ENCODE measurements at regions not wholly inside any gene's neighbourhood (a gene's known extent, or its start where the extent isn't known, plus 50 kb on each side); places are given as distances from the start of the nearest gene placed in this dataset.

DNA sequence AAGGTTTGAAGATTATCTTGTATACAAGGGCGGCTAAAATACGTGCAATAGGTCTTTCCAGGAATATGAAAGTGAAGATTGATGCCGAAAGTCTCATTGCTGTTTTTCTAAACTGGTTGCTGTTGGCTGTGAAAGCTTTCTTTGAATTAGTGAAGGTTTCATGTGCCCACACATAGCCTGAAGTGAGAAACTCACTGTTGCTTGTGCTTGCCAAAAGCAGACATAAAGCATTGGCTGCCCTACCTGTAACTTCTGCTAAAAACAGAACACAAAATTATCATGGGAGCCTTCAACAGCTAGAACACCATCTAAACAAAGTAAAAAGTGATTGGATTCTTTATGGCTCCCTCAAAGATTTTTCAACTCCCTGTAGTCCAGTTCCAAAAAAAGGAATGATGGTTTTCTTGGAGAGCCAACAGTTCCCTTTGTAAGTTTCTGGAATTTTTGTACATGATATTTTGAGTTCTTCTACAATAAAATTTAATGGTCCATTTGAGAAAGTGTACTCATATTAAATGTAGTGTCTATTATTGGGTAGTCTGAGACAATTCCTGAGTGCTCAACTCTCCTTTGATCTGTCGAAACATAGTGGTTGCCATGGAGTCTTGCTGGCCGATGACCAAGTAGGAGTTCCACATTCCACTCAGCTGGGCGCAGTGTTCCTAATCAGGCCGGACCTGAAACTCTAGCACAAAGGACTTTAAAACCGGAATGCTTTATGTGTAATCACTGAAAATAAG is 68.5 kb downstream of the PLEKHG1 start:
- H3K9me3 ChIP-seq (ENCODE audit: low read length): no peaks in the 10 kb centered on the region
- H3K4me1 ChIP-seq (ENCODE audit: insufficient read depth, low read length): peaks cover 16% of the 10 kb centered on the region
- no peak overlapping the region for H3K9ac ChIP-seq (ENCODE audit: insufficient read depth, low read depth, low read length)
- in situ Hi-C loops (cut with HindIII; ENCODE audit: extremely low pct_ligation_motif_present, low pct_unique_long_range_greater_than_20kb): no loop called here
- intact Hi-C loops (cut with micrococcal nuclease; ENCODE audit: unreplicated experiment): loop anchor here (2.0 kb wide), 1 partner anchor 249 kb away; no protein-coding TSS in a partner anchor
- no peak overlapping the region for H3K27ac ChIP-seq (ENCODE audit: extremely low read length, insufficient read depth, low read length)
- no TSS peak for BruUV-seq (replicated peaks)
- FAIRE-seq (peak; percentile 95), ATAC-seq (peak; percentile 99), DNase-seq (ENCODE audit: low spot score) (peak; percentile 86)
- H4K20me1 ChIP-seq (ENCODE audit: insufficient read depth, low read length): no peaks in the 10 kb centered on the region
- H3K36me3 ChIP-seq (replicated peaks in 1 of 2; ENCODE audit: control insufficient read depth in 1 of 2, insufficient read depth in 2 of 2, low read length in 2 of 2): no peaks in the 10 kb centered on the region
- POLR2A ChIA-PET: no interaction called here
- CTCF ChIA-PET (ENCODE audit: low intra/inter-chr PET ratio, low total read pairs): no interaction called here
- H3K79me2 ChIP-seq (ENCODE audit: insufficient read depth, low read length): no peaks in the 10 kb centered on the region
- H3K4me2 ChIP-seq (ENCODE audit: low read depth, low read length): no peak overlapping the region
- H3K4me3 ChIP-seq (replicated peaks in 1 of 3; ENCODE audit: insufficient read depth in 1 of 3, low read depth in 2 of 3, low read length in 3 of 3): no peak overlapping the region
- no peaks in the 10 kb centered on the region for H3K27me3 ChIP-seq (ENCODE audit: control insufficient read depth in 1 of 2, insufficient read depth in 2 of 2, low read length in 2 of 2)
- H2AFZ ChIP-seq (ENCODE audit: low read length): no peak overlapping the region
- 22% methylated on average over 8 of the region's 8 CpGs for WGBS (ENCODE audit: low lambda C conversion rate)
- TF ChIP-seq TCF7 (IDR thresholded peaks at IDR 0.05; ENCODE audit: low read depth): peak; percentile 58
- TF ChIP-seq CBX2 (IDR thresholded peaks at IDR 0.05; ENCODE audit: low read depth, low read length): 0 out of 2 replicates have a peak, but pooled peaks have one; percentile 54
- TF ChIP-seq CBX2 (CRISPR knock-in tag; IDR thresholded peaks at IDR 0.05; ENCODE audit: low read depth): no peak
- TF ChIP-seq RFX3 (CRISPR knock-in tag; IDR thresholded peaks at IDR 0.05): peak; percentile 89
- peak; percentile 46; the same call in 1 of the 2 replicates for TF ChIP-seq HNF4G (IDR thresholded peaks at IDR 0.05; ENCODE audit: borderline replicate concordance, low read depth, low read length)
- no peak for TF ChIP-seq HNF4G (CRISPR knock-in tag; IDR thresholded peaks at IDR 0.05; ENCODE audit: borderline replicate concordance, low read depth)
- peak; percentile 14; the same call in 1 of the 2 replicates for TF ChIP-seq SOX5 (CRISPR knock-in tag; IDR thresholded peaks at IDR 0.05; ENCODE audit: borderline replicate concordance)
- no peak; the same call in 1 of the 2 replicates for TF ChIP-seq NCOR1 (IDR thresholded peaks at IDR 0.05; ENCODE audit: borderline replicate concordance, low read length)
- no peak for TF ChIP-seq ZNF263 (CRISPR knock-in tag; IDR thresholded peaks at IDR 0.05)
- TF ChIP-seq, protein P1, sequence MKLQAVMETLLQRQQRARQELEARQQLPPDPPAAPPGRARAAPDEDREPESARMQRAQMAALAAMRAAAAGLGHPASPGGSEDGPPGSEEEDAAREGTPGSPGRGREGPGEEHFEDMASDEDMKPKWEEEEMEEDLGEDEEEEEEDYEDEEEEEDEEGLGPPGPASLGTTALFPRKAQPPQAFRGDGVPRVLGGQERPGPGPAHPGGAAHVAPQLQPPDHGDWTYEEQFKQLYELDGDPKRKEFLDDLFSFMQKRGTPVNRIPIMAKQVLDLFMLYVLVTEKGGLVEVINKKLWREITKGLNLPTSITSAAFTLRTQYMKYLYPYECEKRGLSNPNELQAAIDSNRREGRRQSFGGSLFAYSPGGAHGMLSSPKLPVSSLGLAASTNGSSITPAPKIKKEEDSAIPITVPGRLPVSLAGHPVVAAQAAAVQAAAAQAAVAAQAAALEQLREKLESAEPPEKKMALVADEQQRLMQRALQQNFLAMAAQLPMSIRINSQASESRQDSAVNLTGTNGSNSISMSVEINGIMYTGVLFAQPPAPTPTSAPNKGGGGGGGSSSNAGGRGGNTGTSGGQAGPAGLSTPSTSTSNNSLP (IDR thresholded peaks at IDR 0.05; ENCODE audit: low read depth, low read length): peak; percentile 55; the same call in 1 of the 2 replicates
- TF ChIP-seq, protein P2, sequence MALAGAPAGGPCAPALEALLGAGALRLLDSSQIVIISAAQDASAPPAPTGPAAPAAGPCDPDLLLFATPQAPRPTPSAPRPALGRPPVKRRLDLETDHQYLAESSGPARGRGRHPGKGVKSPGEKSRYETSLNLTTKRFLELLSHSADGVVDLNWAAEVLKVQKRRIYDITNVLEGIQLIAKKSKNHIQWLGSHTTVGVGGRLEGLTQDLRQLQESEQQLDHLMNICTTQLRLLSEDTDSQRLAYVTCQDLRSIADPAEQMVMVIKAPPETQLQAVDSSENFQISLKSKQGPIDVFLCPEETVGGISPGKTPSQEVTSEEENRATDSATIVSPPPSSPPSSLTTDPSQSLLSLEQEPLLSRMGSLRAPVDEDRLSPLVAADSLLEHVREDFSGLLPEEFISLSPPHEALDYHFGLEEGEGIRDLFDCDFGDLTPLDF (CRISPR knock-in tag; IDR thresholded peaks at IDR 0.05): no peak
- TF ChIP-seq TEAD3 (CRISPR knock-in tag; optimal IDR thresholded peaks at IDR 0.05; ENCODE audit: borderline replicate concordance): peak; percentile 98
- peak; percentile 65 for TF ChIP-seq RFX1 (IDR thresholded peaks at IDR 0.05)
- TF ChIP-seq HNF4A (CRISPR knock-in tag; IDR thresholded peaks at IDR 0.05): peak; percentile 24; the same call in 1 of the 2 replicates
- TF ChIP-seq, protein P3, sequence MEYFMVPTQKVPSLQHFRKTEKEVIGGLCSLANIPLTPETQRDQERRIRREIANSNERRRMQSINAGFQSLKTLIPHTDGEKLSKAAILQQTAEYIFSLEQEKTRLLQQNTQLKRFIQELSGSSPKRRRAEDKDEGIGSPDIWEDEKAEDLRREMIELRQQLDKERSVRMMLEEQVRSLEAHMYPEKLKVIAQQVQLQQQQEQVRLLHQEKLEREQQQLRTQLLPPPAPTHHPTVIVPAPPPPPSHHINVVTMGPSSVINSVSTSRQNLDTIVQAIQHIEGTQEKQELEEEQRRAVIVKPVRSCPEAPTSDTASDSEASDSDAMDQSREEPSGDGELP (IDR thresholded peaks at IDR 0.05; ENCODE audit: borderline replicate concordance, low read depth): peak; percentile 73
- peak; percentile 57 for TF ChIP-seq ASH2L (IDR thresholded peaks at IDR 0.05; ENCODE audit: insufficient read length, low read depth, low read length)
- 0 out of 3 replicates have a peak, but pooled peaks have one; percentile 16 for TF ChIP-seq MXI1 (IDR thresholded peaks at IDR 0.05; ENCODE audit: borderline replicate concordance, low read depth, low read length)
- TF ChIP-seq, protein P4, sequence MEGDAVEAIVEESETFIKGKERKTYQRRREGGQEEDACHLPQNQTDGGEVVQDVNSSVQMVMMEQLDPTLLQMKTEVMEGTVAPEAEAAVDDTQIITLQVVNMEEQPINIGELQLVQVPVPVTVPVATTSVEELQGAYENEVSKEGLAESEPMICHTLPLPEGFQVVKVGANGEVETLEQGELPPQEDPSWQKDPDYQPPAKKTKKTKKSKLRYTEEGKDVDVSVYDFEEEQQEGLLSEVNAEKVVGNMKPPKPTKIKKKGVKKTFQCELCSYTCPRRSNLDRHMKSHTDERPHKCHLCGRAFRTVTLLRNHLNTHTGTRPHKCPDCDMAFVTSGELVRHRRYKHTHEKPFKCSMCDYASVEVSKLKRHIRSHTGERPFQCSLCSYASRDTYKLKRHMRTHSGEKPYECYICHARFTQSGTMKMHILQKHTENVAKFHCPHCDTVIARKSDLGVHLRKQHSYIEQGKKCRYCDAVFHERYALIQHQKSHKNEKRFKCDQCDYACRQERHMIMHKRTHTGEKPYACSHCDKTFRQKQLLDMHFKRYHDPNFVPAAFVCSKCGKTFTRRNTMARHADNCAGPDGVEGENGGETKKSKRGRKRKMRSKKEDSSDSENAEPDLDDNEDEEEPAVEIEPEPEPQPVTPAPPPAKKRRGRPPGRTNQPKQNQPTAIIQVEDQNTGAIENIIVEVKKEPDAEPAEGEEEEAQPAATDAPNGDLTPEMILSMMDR (CRISPR knock-in tag; IDR thresholded peaks at IDR 0.05): peak; percentile 43
- no peak for TF ChIP-seq DNMT3B (CRISPR knock-in tag; conservative IDR thresholded peaks at IDR 0.05)

Measured in HepG2 (cell line).